Transverse colon (tissue), 3 donors: ENCODE measurements at regions not wholly inside any gene's neighbourhood (a gene's known extent, or its start where the extent isn't known, plus 50 kb on each side); places are given as distances from the start of the nearest gene placed in this dataset.

Experiments used
- POLR2A ChIP-seq: fragments of 450-650 bp; IDR thresholded peaks from one replicate; pipeline ENCODE4 v1.6.1; 2016; ENCODE audit warnings: antibody characterized with exemption, mild to moderate bottlenecking, moderate library complexity
- TF ChIP-seq, protein P1 (sequence below), 5 experiments: fragments of 200-600 bp in 3 of 5; fragments of 450-650 bp in 2 of 5; sonication (generic) in 3 of 5; IDR thresholded peaks; 1 replicate in 2 of 5; 2 replicates in 3 of 5; pipeline ENCODE4 v1.5.1; 2016 to 2017; ENCODE audit warnings: antibody characterized with exemption in 5 of 5, inconsistent platforms in 3 of 5, mild to moderate bottlenecking in 2 of 5, moderate library complexity in 1 of 5

DNA sequence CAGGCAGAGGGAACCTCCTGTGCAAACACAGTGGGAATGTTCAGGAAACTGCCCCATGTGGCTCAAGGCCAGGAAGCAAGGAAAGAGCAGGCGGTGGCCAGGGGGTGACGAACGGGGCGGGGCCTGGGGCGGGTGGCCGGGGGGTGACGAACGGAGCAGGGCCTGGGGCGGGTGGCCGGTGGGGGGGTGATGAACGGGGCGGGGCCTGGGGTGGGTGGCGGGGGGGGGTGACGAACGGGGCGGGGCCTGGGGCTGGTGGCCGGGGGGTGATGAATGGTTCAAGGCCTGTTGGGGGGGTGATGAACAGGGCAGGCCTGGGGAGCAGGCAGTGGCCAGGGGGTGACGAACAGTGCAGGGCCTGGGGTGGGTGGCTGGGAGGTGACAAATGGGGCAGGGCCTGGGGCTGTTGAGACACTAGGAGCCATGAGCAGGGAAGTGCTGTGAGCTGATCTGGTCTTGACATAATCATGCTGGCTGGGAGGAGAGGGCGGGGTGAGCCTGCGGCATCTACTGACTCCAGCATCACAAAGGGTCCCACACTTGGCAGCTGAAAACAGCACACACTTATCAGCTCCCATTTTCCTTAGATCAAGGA is 62.7 kb upstream of the FBRSL1 start:
- TF ChIP-seq, protein P1, sequence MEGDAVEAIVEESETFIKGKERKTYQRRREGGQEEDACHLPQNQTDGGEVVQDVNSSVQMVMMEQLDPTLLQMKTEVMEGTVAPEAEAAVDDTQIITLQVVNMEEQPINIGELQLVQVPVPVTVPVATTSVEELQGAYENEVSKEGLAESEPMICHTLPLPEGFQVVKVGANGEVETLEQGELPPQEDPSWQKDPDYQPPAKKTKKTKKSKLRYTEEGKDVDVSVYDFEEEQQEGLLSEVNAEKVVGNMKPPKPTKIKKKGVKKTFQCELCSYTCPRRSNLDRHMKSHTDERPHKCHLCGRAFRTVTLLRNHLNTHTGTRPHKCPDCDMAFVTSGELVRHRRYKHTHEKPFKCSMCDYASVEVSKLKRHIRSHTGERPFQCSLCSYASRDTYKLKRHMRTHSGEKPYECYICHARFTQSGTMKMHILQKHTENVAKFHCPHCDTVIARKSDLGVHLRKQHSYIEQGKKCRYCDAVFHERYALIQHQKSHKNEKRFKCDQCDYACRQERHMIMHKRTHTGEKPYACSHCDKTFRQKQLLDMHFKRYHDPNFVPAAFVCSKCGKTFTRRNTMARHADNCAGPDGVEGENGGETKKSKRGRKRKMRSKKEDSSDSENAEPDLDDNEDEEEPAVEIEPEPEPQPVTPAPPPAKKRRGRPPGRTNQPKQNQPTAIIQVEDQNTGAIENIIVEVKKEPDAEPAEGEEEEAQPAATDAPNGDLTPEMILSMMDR (IDR thresholded peaks at IDR 0.05): no peak
- TF ChIP-seq POLR2A: no peak
